Progenitor cell of endocrine pancreas (in vitro differentiated cells): ENCODE measurements at regions not wholly inside any gene's neighbourhood (a gene's known extent, or its start where the extent isn't known, plus 50 kb on each side); places are given as distances from the start of the nearest gene placed in this dataset.

Experiments used
- DNase-seq: peaks from one replicate; pipeline ENCODE4 v3.0.0; 2021; ENCODE audit warnings: low spot score; ENCODE audit not compliant: unreplicated experiment
- H3K27ac Mint-ChIP-seq: 2 replicates; pipeline ENCODE4 v1.8.0; 2021; ENCODE audit warnings: mild to moderate bottlenecking, moderate library complexity, mixed read lengths
- H3K27me3 Mint-ChIP-seq: 2 replicates; pipeline ENCODE4 v1.8.0; 2021; ENCODE audit warnings: mixed read lengths
- H3K36me3 Mint-ChIP-seq: 2 replicates; pipeline ENCODE4 v1.8.0; 2022; ENCODE audit warnings: mixed read lengths; ENCODE audit not compliant: insufficient read depth
- H3K4me1 Mint-ChIP-seq: 2 replicates; pipeline ENCODE4 v1.8.0; 2021; ENCODE audit warnings: low read depth, mixed read lengths
- H3K4me3 Mint-ChIP-seq: 2 replicates; pipeline ENCODE4 v1.8.0; 2021; ENCODE audit warnings: low read depth, mild to moderate bottlenecking, moderate library complexity, mixed read lengths
- H3K9me3 Mint-ChIP-seq: 2 replicates; pipeline ENCODE4 v1.8.0; 2021; ENCODE audit warnings: low read depth, mixed read lengths
- CTCF ChIP-seq: fragments of 200-600 bp; sonication (generic); IDR thresholded peaks from one replicate; pipeline ENCODE4 v1.5.0; 2021; ENCODE audit warnings: antibody characterized with exemption, mild to moderate bottlenecking; ENCODE audit not compliant: unreplicated experiment

GRCh38 chrX:113001836-113002235 is 161.2 kb upstream of the AMOT start:
- DNase-seq: no peak
- Mint-ChIP-seq H3K9me3 (peaks cover 7% of the 10 kb centered on the region), H3K4me1 (peaks cover 26% of the 10 kb centered on the region), H3K36me3 (no peaks in the 10 kb centered on the region), H3K4me3 (no peak overlapping the region), H3K27me3 (peaks cover 2% of the 10 kb centered on the region), H3K27ac (no peak overlapping the region)
- TF ChIP-seq CTCF: peak; percentile 40

GRCh38 chrX:112997991-112998390 is 157.4 kb upstream of the AMOT start:
- TF ChIP-seq CTCF: no peak
- Mint-ChIP-seq H3K36me3 (no peaks in the 10 kb centered on the region), H3K27me3 (no peaks in the 10 kb centered on the region), H3K27ac (peak overlapping the region; percentile 76), H3K9me3 (peaks cover 6% of the 10 kb centered on the region), H3K4me1 (peaks cover 38% of the 10 kb centered on the region), H3K4me3 (peak overlapping the region; percentile 22)
- no peak for DNase-seq

- H3K4me3 Mint-ChIP-seq: no peak overlapping the region
- H3K36me3 Mint-ChIP-seq: no peaks in the 10 kb centered on the region
- TF ChIP-seq CTCF: no peak
- peaks cover 16% of the 10 kb centered on the region for H3K4me1 Mint-ChIP-seq
- no peaks in the 10 kb centered on the region for H3K27me3 Mint-ChIP-seq
- no peaks in the 10 kb centered on the region for H3K9me3 Mint-ChIP-seq
- no peak overlapping the region for H3K27ac Mint-ChIP-seq
- no peak for DNase-seq
These were observed 151.2 kb upstream of the AMOT start for GRCh38 chrX:112991801-112992200.

- H3K4me3 Mint-ChIP-seq: no peak overlapping the region
- H3K4me1 Mint-ChIP-seq: peaks cover 14% of the 10 kb centered on the region
- peaks cover 13% of the 10 kb centered on the region for H3K36me3 Mint-ChIP-seq
- no peak overlapping the region for H3K27ac Mint-ChIP-seq
- H3K27me3 Mint-ChIP-seq: no peaks in the 10 kb centered on the region
- DNase-seq: no peak
- peaks cover 33% of the 10 kb centered on the region for H3K9me3 Mint-ChIP-seq
- TF ChIP-seq CTCF: no peak
These were observed 139.2 kb upstream of the AMOT start for GRCh38 chrX:112979879-112980278.

GRCh38 chrX:112968351-112969133 is 127.9 kb upstream of the AMOT start:
- no peaks in the 10 kb centered on the region for H3K27me3 Mint-ChIP-seq
- peaks cover 4% of the 10 kb centered on the region for H3K9me3 Mint-ChIP-seq

More at GRCh38 chrX:112968351-112969133, 127.9 kb upstream of the AMOT start:
- H3K27ac Mint-ChIP-seq: peak overlapping the region; percentile 85
- DNase-seq: no peak
- H3K4me1 Mint-ChIP-seq: peaks cover 41% of the 10 kb centered on the region
- TF ChIP-seq CTCF: no peak
- H3K4me3 Mint-ChIP-seq: no peak overlapping the region
- peaks cover 5% of the 10 kb centered on the region for H3K36me3 Mint-ChIP-seq
